GM21723 (cell line): ENCODE measurements at regions not wholly inside any gene's neighbourhood (a gene's known extent, or its start where the extent isn't known, plus 50 kb on each side); places are given as distances from the start of the nearest gene placed in this dataset.

Experiments
- ATAC-seq: cut with Tn5 transposase; IDR thresholded peaks from one replicate; pipeline ENCODE4 v1.9.1; 2021; ENCODE audit warnings: mild to moderate bottlenecking, moderate library complexity; ENCODE audit not compliant: unreplicated experiment

- ATAC-seq, result no peak
These were observed 575.9 kb downstream of the MID1IP1 start for GRCh38 chrX:39377157-39377556.

GRCh38 chrX:39377773-39378172, 576.5 kb downstream of the MID1IP1 start:
- no peak for ATAC-seq

GRCh38 chrX:39381422-39381821, 580.2 kb downstream of the MID1IP1 start:
- ATAC-seq, result no peak

GRCh38 chrX:39384996-39385395, 583.7 kb downstream of the MID1IP1 start:
- no peak for ATAC-seq

- no peak for ATAC-seq
These were observed 587.5 kb downstream of the MID1IP1 start for GRCh38 chrX:39388730-39389129.

- no peak for ATAC-seq
These were observed 595.2 kb downstream of the MID1IP1 start for GRCh38 chrX:39396358-39396995.

GRCh38 chrX:39397561-39398199, 596.4 kb downstream of the MID1IP1 start:
- ATAC-seq, result no peak

GRCh38 chrX:39398215-39398962, 597.1 kb downstream of the MID1IP1 start:
- ATAC-seq, result no peak

GRCh38 chrX:39398963-39399261, 597.7 kb downstream of the MID1IP1 start:
- no peak for ATAC-seq

GRCh38 chrX:39399387-39399786, 598.1 kb downstream of the MID1IP1 start:
- ATAC-seq, result no peak

GRCh38 chrX:39401483-39402110, 600.3 kb downstream of the MID1IP1 start:
- no peak for ATAC-seq

GRCh38 chrX:39402158-39402557, 600.9 kb downstream of the MID1IP1 start:
- ATAC-seq, result no peak

GRCh38 chrX:39406799-39407198, 605.5 kb downstream of the MID1IP1 start:
- no peak for ATAC-seq

- no peak for ATAC-seq
These were observed 608.1 kb downstream of the MID1IP1 start for GRCh38 chrX:39409246-39409917.

GRCh38 chrX:39414290-39414854, 613.1 kb downstream of the MID1IP1 start:
- ATAC-seq, result no peak

- ATAC-seq, result no peak
These were observed 615.4 kb downstream of the MID1IP1 start for GRCh38 chrX:39416547-39417260.

GRCh38 chrX:39418254-39418704, 617.0 kb downstream of the MID1IP1 start:
- ATAC-seq, result no peak

- ATAC-seq, result no peak
These were observed 617.7 kb downstream of the MID1IP1 start for GRCh38 chrX:39418731-39419638.

GRCh38 chrX:39421006-39421405, 619.7 kb downstream of the MID1IP1 start:
- ATAC-seq, result no peak
